Head of caudate nucleus (tissue), 42 donors: ENCODE measurements at regions not wholly inside any gene's neighbourhood (a gene's known extent, or its start where the extent isn't known, plus 50 kb on each side); places are given as distances from the start of the nearest gene placed in this dataset.

Experiments
- DNase-seq, 42 donors: peaks; one replicate each; pipeline versions ENCODE4 v3.0.0 to v3.0.0-alpha.2; 2020 to 2021; ENCODE audit warnings: mixed read lengths in 7 of 42
- intact Hi-C: fragments of 100-400 bp; cut with DNase I; formaldehyde crosslinking; loops from one replicate; pipeline ENCODE4 v1.15.0; 2022

DNA sequence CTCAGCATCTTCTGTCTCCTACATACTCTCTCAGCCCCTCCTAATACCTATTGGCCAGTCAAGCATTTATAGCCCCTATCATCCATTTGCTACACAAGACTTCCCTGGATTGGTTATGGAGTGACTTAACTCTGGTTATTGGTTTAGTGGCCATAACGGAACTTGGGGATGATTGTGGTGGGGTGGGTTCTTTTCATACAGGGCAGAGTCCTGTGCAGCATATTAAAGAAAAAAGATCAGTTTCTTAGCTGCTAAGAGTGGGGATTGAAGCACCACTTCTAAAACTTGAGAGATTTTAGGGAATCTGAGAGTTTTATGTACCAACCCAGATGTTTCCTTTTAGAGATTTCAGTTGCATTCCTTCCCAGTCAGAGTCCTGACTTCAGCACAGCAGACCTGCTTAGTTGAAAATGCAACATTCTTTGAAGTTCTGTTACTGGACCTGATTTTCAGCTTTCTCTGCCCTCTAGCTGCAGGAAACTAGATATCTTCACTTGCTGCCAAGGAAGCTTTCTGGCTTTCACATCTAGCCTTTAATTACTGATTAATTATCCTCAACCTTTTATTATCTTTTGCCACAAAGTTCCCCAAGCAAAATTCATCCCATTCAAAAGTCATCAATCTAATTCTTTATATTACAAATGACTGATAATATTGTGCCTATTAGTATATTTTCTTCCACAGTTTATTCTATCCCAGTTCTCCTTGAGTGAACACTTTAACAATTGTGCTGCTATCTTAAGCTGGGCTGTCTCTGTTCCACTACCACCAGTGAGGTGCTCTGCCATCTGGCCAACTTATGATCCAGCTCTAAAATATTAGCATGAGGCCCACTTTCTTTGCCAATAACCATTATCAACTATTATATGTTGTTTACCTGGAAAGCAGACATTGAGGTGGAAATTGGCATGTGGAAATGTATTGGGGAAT, 906.0 kb upstream of the ALCAM start:
- peak in 20 of 42 donors; percentile 2 to 75 (median 32) for DNase-seq
- intact Hi-C loops: loop anchor here (5.0 kb wide), 1 partner anchor 188 kb away; no protein-coding TSS in a partner anchor

DNA sequence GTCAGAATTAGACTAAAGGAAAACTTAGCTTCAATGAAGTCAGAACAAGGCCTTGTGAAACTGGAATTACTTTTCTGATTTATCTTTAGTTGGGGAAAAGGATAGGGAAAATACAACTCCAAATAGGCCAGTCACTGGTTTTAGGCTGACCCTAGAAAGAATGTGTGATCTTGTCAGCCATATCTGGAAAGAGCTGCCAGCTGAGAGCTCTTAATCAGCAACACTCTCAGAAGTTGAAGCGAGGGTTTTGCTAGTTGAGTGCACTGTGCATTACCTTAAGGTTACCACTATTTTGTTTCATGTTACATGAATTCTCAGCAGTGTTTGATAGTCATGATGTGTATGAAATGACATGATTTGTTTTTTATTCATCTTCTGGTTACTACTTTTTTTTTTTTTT, 905.3 kb upstream of the ALCAM start:
- intact Hi-C loops: loop anchor here (5.0 kb wide), 1 partner anchor 189 kb away; no protein-coding TSS in a partner anchor
- DNase-seq: no peak

DNA sequence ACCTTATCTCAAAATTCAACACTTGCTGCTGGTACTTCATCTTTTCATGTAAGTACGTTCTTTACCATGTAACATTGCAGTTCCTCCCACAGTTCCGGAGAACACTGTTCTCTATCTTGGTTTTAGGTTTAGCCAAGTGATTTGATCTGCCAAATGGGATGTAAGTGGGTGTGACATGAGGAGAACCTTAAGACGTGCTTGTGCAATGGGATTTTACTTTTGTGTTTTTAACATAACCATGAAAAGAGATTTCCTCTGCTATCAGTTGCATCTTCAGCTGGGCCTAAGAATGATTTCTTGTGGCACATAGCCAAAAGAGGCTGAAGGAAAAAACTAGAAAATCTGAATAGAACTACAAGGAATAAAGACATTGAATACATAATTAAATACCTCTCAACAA, 894.5 kb upstream of the ALCAM start:
- no peak for DNase-seq
- intact Hi-C loops: no loop called here

DNA sequence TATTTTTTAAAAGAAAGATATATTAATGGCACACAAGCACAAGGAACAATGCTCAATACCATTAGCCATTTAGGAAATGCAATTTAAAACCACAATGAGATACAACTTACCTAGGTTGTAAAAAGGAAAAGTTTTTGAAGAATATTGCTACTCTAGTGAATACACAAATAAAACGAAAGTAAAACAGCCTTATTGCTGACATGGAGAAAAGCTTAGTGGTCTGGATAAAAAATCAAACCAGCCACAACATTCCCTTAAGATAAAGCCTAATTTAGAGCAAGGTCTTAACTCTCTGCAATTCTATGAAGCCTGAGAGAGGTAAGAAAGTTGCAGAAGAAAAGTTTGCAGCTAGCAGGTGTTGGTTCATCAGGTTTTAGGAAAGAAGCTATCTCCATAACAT, 892.7 kb upstream of the ALCAM start:
- no peak for DNase-seq

DNA sequence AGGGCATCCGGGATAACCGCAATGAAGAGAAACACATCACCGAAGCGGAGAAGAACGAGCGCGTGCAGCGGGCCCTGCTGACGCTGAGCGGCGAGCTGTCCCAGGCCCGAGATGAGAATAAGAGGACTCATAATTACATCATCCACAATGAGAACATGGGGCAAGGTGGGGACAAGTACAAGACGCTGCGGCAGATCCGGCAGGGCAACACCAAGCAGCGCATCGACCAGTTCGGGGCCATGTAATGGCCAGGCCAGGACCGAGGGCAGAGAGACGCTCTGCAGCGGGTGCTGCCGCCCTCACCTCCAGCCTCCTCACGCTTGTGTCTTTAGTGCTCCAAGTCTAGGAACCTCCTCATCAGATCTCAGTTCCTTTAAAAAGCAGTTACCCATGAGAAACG, 863.7 kb upstream of the ALCAM start:
- intact Hi-C loops: no loop called here
- DNase-seq: no peak

More for the DNA sequence above, 892.7 kb upstream of the ALCAM start:
- intact Hi-C loops: no loop called here

DNA sequence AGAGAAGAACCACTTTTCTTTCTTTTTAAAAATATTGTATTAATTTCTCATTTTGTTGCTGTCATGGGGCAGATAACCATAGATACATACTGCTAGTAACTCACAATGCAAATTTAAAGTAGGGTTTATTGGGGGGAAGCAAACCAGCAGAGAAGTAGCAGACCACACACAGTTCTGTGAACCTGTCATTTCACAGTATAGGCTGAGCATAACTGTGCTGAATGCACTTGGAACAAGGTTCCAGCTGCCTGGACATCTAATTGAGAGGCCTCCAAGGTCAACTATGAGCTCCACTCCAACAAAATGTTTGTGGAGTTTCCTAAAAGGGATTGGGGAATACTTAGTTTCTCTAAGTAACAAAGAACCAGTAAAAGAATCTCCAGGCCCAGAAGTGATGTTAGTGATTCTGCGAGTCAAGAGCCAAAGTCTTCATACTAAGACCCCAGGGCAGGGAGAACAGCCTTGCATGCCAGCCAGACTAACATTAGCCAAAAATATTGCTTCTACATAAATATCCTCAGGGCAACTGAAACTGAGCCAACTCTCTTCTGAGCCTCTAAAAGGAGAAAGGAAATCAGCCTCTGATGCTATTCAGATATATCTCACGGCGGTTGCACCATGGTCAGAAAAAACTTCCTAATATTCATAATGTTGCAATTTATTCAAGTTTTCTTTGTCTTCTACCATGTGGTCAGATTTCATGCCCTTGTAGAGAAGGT, 856.4 kb upstream of the ALCAM start:
- no peak for DNase-seq
- intact Hi-C loops: no loop called here

DNA sequence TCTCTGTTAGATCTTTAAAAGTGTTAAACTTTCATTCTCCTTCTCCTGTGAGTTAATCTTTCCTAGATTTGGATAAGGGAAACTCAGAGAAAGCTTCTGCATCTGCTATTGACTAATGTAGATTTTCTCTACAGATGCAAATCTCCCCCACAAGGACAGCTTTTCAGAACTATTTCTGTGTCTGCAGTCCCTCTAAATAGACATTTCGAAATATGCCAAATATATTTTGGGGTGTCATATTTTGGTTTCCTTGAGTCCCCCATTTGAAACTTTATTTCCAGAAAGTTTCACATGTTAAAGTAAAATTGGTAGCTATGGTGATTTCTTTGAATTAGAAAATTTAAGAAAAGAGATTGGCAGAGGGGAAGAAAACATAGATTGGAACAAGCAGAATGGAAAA, 852.3 kb upstream of the ALCAM start:
- intact Hi-C loops: no loop called here

DNA sequence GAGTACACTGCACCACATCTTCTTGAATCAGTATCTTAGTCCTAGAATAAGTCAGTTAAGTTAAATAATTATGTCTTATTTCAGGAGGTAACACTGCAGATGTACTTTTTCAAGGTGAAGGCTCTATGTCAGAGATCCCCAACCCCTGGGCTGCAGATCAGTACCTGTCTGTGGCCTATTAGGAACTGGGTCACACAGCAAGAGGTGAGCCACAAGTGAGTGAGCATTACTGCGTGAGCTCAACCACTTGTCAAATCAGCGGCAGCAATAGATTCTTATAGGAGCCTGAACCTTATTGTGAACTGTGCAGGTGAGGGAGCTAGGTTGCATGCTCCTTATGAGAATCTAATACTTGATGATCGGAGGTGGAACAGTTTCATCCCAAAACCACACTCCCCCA, 851.9 kb upstream of the ALCAM start:
- intact Hi-C loops: no loop called here

More for the DNA sequence above, 852.3 kb upstream of the ALCAM start:
- DNase-seq: no peak

DNA sequence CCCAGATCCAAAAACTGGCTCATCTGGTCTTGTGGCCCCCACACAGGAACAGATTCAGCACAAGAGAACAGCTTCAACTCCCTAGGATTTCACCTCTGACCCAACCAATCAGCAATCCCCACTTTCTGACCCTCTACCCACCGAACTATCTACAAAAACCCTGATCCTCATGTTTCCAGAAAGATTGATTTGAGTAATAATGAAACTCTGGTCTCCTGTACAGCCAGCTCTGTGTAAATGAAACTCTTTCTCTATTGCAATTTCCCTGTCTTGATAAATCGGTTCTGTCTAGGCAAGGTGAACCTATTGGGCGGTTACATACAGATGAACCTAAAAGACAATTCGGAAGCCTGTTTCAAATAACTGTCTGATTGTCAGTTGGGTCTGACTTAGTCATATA, 847.6 kb upstream of the ALCAM start:
- intact Hi-C loops: no loop called here

More for the DNA sequence above, 851.9 kb upstream of the ALCAM start:
- no peak for DNase-seq

DNA sequence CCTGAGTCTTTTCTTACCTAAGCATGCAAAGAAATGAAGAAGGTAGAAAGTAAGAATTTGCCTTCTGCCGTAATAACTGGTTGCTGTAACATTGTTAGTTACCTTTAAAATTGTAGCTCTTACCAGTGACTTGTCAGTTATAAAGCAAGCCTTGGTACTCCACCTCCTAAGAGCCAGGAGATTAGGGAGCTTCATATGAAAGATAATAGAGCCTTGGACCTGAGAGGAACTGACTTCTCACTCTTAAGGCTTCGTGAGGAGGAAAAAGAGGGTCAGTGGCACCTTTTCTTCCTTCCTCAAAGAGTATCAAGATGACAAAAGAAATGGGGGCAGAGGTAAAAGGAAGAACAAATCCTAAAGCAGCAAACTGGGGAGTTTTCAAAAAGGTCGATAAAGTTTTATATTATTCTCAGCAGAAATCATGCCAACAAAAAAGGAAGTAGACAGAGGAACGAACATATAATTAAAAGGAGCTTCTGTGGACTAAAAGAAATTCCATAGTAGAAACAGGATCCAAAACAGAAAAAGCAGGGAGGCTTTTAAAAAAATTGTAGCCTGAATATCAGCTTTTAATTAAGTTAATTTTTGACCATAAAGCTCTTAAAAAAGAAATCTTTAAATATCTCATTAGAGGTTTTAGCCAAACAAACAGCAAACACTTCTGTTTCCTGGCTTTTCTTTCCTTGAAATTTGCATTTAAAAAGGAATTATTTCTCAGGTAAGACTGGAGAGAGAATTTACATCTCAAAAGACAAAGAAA, 847.1 kb upstream of the ALCAM start:
- no peak for DNase-seq
- intact Hi-C loops: no loop called here

More for the DNA sequence above, 847.6 kb upstream of the ALCAM start:
- no peak for DNase-seq

DNA sequence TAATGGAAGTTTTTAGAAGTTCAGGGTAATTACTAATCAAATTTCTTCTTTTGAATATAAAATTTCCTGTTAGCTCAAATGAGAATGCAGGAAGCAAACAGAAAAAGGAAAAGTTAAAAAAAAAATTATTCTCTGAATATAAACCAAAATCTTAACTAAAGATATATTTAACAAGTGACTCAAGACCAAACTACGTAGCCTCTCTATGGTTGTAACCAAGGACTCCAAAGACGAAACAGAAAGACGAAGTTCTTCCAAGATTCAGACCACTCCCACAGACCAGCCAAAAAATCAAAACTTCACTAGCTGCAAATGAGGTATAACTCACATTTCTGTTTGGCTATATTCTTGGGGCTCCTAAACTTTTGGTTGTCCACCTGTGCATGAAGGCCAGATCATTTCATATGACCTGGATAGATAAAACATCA, 846.5 kb upstream of the ALCAM start:
- no peak for DNase-seq
- intact Hi-C loops: no loop called here

DNA sequence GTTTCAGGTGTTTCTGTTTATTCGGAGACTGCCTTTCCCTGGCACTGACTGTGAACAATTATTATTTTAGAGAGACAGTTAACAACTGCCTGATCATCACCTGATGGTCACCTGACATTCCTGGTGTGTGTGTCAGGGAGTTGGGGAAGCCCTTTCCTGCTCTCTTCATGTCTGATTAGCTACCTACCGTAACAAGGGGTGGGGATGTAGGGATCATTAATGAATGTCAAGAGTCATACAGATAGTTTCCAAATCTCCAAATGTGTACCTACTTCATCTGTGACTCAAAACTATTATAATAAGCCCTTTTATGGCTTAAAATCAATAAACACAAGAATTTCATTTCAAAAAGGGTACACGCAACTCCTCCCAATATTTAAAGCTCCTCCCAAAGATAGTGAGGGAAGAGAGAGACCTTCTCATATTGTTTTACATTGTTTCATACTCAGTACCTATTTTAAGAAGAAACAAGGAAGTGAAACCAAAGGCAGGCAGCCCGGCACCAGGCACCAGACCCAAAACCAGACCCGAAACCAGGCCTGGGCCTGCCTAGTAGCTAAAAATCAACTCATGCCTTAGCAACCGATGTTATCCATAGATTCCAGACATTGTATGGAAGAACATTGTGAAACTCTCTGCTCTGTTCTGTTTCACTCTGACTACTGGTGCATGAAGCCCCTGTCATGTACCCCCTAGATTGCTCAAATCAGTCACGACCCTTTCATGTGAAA, 844.9 kb upstream of the ALCAM start:
- intact Hi-C loops: no loop called here
- DNase-seq: peak in 6 of 42 donors; percentile 7 to 44 (median 26)

DNA sequence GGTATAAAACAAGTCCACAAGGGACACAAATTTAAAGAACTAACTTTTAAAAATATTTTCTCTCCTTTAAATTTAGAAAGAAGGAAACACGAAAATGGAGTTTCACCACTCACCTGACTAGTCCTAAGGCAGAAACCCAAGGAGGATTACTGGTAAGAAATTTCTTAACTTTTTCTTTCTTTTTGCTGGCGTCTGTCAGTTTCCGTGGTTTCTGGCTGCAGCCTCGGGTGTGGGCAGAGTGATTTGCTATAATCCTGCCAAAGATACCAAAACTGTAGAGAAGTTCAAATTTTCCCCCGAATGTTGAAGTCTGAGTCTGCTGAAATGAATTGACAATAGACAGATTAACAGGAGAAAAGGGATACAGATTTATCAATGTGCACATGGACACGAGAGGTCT, 843.6 kb upstream of the ALCAM start:
- no peak for DNase-seq
- intact Hi-C loops: no loop called here

DNA sequence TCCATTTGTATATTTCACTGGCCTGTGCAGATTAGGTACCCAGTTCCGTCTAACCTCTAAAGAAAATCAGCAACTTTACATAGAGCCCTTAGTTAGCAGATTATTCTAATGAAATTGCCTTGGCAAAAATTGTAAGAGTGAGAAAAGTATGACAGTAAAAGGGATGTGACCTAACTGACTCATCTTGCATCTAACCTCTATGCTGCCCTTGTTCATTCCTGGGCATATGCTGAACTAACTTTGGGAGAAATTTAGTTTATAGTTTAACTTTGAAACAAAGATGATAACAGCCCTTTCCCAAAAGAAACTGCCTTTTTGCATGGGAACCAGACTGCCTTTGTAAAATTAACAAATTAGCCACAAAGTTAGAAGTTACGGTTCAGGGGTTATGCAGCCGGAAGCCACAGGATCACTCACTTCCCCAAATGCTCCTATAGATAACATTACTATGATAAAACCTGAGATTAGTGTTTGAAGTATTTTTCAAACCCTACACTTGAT, 839.8 kb upstream of the ALCAM start:
- DNase-seq: no peak
- intact Hi-C loops: no loop called here

DNA sequence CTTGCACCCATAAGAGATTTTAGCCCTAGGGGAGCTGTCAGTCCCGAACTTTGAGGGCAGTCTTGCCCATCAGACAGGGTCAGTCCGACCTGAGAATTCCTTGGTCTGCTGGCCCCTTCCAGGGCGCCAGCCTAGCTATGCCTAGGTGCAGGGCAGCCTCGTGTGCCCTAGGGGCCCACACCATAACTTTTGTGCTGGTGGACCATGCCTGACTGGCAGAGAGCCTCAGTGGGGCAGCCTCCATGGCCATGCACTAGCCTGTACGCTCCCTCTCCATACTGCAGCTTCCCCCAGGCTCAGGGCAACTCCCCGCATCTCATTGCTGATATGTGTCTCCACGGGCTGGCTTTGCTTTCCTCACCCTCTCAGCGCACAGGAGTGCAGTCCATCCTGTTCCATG, 835.8 kb upstream of the ALCAM start:
- intact Hi-C loops: no loop called here

DNA sequence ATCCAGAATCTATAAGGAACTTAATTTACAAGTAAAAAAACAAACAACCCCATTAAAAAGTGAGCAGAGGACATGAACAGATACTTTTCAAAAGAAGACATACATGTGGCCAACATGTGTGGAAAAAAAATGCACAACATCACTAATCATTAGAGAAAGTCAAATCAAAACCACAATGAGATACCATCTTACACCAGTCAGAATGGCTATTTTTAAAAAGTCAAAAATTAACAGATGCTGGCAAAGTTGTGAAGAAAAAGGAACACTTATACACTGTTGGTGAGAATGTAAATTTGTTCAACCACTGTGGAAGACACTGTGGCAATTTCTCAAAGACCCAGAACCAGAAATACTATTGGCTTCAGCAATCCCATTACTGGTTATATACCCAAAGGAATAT, 830.0 kb upstream of the ALCAM start:
- intact Hi-C loops: no loop called here
- no peak for DNase-seq

More for the DNA sequence above, 835.8 kb upstream of the ALCAM start:
- no peak for DNase-seq

DNA sequence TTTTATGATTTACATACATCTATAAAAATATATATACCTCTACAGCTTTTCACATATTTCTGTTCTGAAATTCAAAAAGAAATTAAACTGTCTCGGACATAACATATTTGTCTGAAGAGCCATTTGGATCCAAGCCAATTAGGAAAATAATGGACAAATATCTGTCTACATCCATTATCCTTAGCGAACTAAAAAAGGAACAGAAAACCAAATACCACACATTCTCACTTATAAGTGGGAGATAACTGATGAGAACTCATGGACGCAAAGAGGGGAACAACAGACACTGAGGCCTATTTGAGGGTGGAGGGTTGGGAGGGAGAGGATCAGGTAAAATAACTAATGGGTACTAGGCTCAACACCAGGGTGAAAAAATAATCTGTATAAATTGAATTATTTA, 829.4 kb upstream of the ALCAM start:
- no peak for DNase-seq
- intact Hi-C loops: no loop called here

DNA sequence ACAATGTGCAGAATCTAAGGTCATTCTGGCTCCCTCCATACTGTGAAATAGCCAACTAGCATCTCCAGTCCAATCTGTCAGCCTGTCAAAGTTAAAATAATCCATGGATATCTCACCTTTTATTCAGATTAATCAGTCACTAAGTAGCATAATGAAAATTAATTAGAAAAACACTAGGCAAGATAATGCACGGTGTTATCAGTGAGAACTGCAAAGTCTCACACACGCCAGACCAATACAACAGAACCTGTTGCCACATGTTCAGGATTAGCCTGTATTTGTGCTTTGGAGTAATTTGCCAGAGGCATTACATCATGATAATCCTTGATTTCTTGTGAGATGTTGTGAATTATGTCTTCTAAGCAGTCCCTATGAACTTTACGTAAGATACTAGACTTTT, 820.4 kb upstream of the ALCAM start:
- no peak for DNase-seq
- intact Hi-C loops: no loop called here

DNA sequence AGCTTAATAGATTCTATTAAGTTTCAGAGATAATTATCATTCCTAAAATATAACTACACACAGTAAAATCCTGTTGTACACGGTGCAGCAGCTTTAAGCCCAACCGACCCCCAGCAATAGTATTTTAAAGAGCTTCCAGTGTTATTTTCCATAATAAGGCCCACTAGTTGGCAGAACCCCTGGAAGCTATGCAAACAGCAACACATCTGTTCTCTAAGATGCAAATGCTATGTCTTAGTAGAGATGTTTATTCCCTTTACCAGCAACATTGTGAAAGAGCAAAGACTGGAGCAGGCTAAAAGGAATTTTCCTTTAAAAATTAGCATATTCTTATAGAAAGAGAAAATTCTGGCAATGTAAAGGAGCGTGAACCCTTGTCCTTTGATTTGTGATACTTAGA, 819.7 kb upstream of the ALCAM start:
- intact Hi-C loops: no loop called here
- DNase-seq: no peak
